ENCODE measurements at regions not wholly inside any gene's neighbourhood (a gene's known extent, or its start where the extent isn't known, plus 50 kb on each side); places are given as distances from the start of the nearest gene placed in this dataset.

GRCh38 chr18:45539491-45539891 is 75.8 kb upstream of the SLC14A2 start:
- no peaks in the 10 kb centered on the region for H3K36me3 ChIP-seq (ENCODE audit: insufficient read depth, low read length)
- no peak overlapping the region for H3K27ac Mint-ChIP-seq (ENCODE audit: unreplicated experiment)
- peaks cover 6% of the 10 kb centered on the region for H3K27me3 ChIP-seq (ENCODE audit: insufficient read depth, low read length)
- no peak overlapping the region for H3K27ac ChIP-seq (ENCODE audit: low read depth, low read length)
- no peaks in the 10 kb centered on the region for H3K36me3 Mint-ChIP-seq (ENCODE audit: low read depth, unreplicated experiment)
- no peaks in the 10 kb centered on the region for H3K4me1 ChIP-seq (ENCODE audit: insufficient read depth, low read length)
- DNase-seq (ENCODE audit: low read depth) (no peak), FAIRE-seq (no peak)
- H3K27me3 Mint-ChIP-seq (ENCODE audit: low read depth, unreplicated experiment) = peaks cover 5% of the 10 kb centered on the region
- peaks cover 9% of the 10 kb centered on the region for H3K9me3 Mint-ChIP-seq (ENCODE audit: unreplicated experiment)
- H3K4me2 ChIP-seq (ENCODE audit: low read length) = no peak overlapping the region
- no peaks in the 10 kb centered on the region for H3K4me1 Mint-ChIP-seq (ENCODE audit: low read depth, unreplicated experiment)
- no peak overlapping the region for H3K4me3 ChIP-seq (ENCODE audit: insufficient read depth, low read depth, low read length)
- no peak for TF ChIP-seq CTCF (IDR thresholded peaks at IDR 0.05; ENCODE audit: insufficient read depth, low read depth, low read length)
- no peak for TF ChIP-seq EZH2 (IDR thresholded peaks at IDR 0.05; ENCODE audit: insufficient read depth, low read length)
- H4K20me1 ChIP-seq (ENCODE audit: insufficient read depth, low read length) = no peaks in the 10 kb centered on the region
- H3K9ac ChIP-seq (ENCODE audit: low read length) = no peak overlapping the region
- no peak overlapping the region for H3K4me3 Mint-ChIP-seq (ENCODE audit: unreplicated experiment)
- H3K9me3 ChIP-seq (ENCODE audit: insufficient read depth, low read depth, low read length) = no peaks in the 10 kb centered on the region
- H2AFZ ChIP-seq (ENCODE audit: low read depth, low read length) = no peak overlapping the region
- no peaks in the 10 kb centered on the region for H3K79me2 ChIP-seq (ENCODE audit: insufficient read depth, low read length)

- Mint-ChIP-seq H3K27ac (ENCODE audit: unreplicated experiment) (no peak overlapping the region), H3K4me1 (ENCODE audit: low read depth, unreplicated experiment) (no peaks in the 10 kb centered on the region), H3K36me3 (ENCODE audit: low read depth, unreplicated experiment) (no peaks in the 10 kb centered on the region), H3K27me3 (ENCODE audit: low read depth, unreplicated experiment) (peaks cover 5% of the 10 kb centered on the region), H3K4me3 (ENCODE audit: unreplicated experiment) (no peak overlapping the region), H3K9me3 (ENCODE audit: unreplicated experiment) (peaks cover 9% of the 10 kb centered on the region)
- TF ChIP-seq EZH2 (IDR thresholded peaks at IDR 0.05; ENCODE audit: insufficient read depth, low read length) (no peak), CTCF (IDR thresholded peaks at IDR 0.05; ENCODE audit: insufficient read depth, low read depth, low read length) (no peak)
- no peaks in the 10 kb centered on the region for H4K20me1 ChIP-seq (ENCODE audit: insufficient read depth, low read length)
- H3K27me3 ChIP-seq (ENCODE audit: insufficient read depth, low read length) = peaks cover under 1% of the 10 kb centered on the region
- FAIRE-seq = no peak
- H3K4me2 ChIP-seq (ENCODE audit: low read length) = no peak overlapping the region
- no peaks in the 10 kb centered on the region for H3K79me2 ChIP-seq (ENCODE audit: insufficient read depth, low read length)
- no peak overlapping the region for H2AFZ ChIP-seq (ENCODE audit: low read depth, low read length)
- no peak overlapping the region for H3K9ac ChIP-seq (ENCODE audit: low read length)
- no peaks in the 10 kb centered on the region for H3K4me1 ChIP-seq (ENCODE audit: insufficient read depth, low read length)
- H3K4me3 ChIP-seq (ENCODE audit: insufficient read depth, low read depth, low read length) = no peak overlapping the region
- H3K36me3 ChIP-seq (ENCODE audit: insufficient read depth, low read length) = no peaks in the 10 kb centered on the region
- H3K27ac ChIP-seq (ENCODE audit: low read depth, low read length) = no peak overlapping the region
- no peak for DNase-seq (ENCODE audit: low read depth)
- no peaks in the 10 kb centered on the region for H3K9me3 ChIP-seq (ENCODE audit: insufficient read depth, low read depth, low read length)
Measured at GRCh38 chr18:45540125-45540524, 75.2 kb upstream of the SLC14A2 start.

DNA sequence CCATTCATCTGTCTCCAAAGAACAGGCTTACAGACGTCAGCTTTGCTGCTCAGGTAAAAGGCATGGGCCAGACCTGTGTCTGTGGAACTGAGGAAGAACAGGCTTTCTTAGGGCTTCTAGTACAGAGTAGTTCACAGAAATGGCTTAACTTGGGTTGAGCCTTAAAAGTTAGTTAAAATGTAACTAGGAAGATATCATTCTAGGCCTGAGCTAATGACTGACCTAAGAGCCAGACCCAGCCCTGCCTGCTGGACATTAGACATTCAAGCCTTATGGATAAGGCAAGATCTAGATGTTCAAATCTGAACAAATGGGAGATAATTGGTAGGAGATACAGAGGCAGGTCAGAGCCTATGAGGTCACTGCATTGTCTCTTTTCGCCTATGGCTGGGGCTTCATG is 73.9 kb upstream of the SLC14A2 start:
- H3K9me3 Mint-ChIP-seq (ENCODE audit: unreplicated experiment) = peaks cover 9% of the 10 kb centered on the region
- H3K4me3 Mint-ChIP-seq (ENCODE audit: unreplicated experiment) = no peak overlapping the region
- H3K36me3 Mint-ChIP-seq (ENCODE audit: low read depth, unreplicated experiment) = no peaks in the 10 kb centered on the region
- no peak overlapping the region for H3K27ac Mint-ChIP-seq (ENCODE audit: unreplicated experiment)
- no peaks in the 10 kb centered on the region for H3K9me3 ChIP-seq (ENCODE audit: insufficient read depth, low read depth, low read length)
- H3K4me1 ChIP-seq (ENCODE audit: insufficient read depth, low read length) = no peaks in the 10 kb centered on the region
- no peak overlapping the region for H3K4me2 ChIP-seq (ENCODE audit: low read length)
- H3K9ac ChIP-seq (ENCODE audit: low read length) = no peak overlapping the region
- no peak for TF ChIP-seq CTCF (IDR thresholded peaks at IDR 0.05; ENCODE audit: insufficient read depth, low read depth, low read length)
- TF ChIP-seq EZH2 (IDR thresholded peaks at IDR 0.05; ENCODE audit: insufficient read depth, low read length) = no peak
- no peaks in the 10 kb centered on the region for H3K4me1 Mint-ChIP-seq (ENCODE audit: low read depth, unreplicated experiment)
- no peaks in the 10 kb centered on the region for H3K36me3 ChIP-seq (ENCODE audit: insufficient read depth, low read length)
- FAIRE-seq (no peak), DNase-seq (ENCODE audit: low read depth) (no peak)
- H3K27me3 Mint-ChIP-seq (ENCODE audit: low read depth, unreplicated experiment) = peaks cover under 1% of the 10 kb centered on the region
- no peak overlapping the region for H2AFZ ChIP-seq (ENCODE audit: low read depth, low read length)
- H3K27ac ChIP-seq (ENCODE audit: low read depth, low read length) = no peak overlapping the region
- H4K20me1 ChIP-seq (ENCODE audit: insufficient read depth, low read length) = no peaks in the 10 kb centered on the region
- no peaks in the 10 kb centered on the region for H3K27me3 ChIP-seq (ENCODE audit: insufficient read depth, low read length)
- no peaks in the 10 kb centered on the region for H3K79me2 ChIP-seq (ENCODE audit: insufficient read depth, low read length)
- H3K4me3 ChIP-seq (ENCODE audit: insufficient read depth, low read depth, low read length) = no peak overlapping the region

All from astrocyte (in vitro differentiated cells and primary cell).